Panc1 (cell line): ENCODE measurements at regions not wholly inside any gene's neighbourhood (a gene's known extent, or its start where the extent isn't known, plus 50 kb on each side); places are given as distances from the start of the nearest gene placed in this dataset.

ENCODE experiments used
- ATAC-seq: fragments of 200-7000 bp; cut with Tn5 transposase; 2 replicates; pipeline ENCODE4 v1.9.1; 2020; ENCODE audit warnings: mild to moderate bottlenecking, moderate library complexity
- BruUV-seq: library from RNA; stranded (reverse); fragments of 400-500 nt; replicated peaks from 2 replicates; lab custom pipeline; 2021; lab: Mats Ljungman, UMichigan
- CTCF ChIA-PET: fragments of 300-600 bp; sonication (Branson Sonifier 250); formaldehyde crosslinking; loops from one replicate; lab custom pipeline; 2022; ENCODE audit warnings: antibody characterized with exemption; lab: Charles Lee
- POLR2A ChIA-PET: fragments of 300-600 bp; sonication (Branson Sonifier 250); formaldehyde crosslinking; loops from one replicate; lab custom pipeline; 2022; ENCODE audit warnings: antibody characterized with exemption; lab: Charles Lee
- DNase-seq: peaks from one replicate; pipeline ENCODE4 v3.0.0-alpha.2; 2010; ENCODE audit warnings: low read depth, low spot score
- H3K27ac ChIP-seq: 2 replicates; pipeline ENCODE4 v1.5.1; 2011; ENCODE audit warnings: mild to moderate bottlenecking, low read length, inconsistent platforms
- H3K27me3 ChIP-seq: fragments of 200-500 bp; sonication (Bioruptor generic); 2 replicates; pipeline ENCODE4 v1.6.0; 2014; ENCODE audit warnings: low read length, inconsistent platforms; ENCODE audit not compliant: control insufficient read depth, insufficient read depth
- H3K36me3 ChIP-seq: fragments of 200-500 bp; sonication (Bioruptor generic); 2 replicates; pipeline ENCODE4 v1.5.1; 2014; ENCODE audit warnings: inconsistent platforms, mild to moderate bottlenecking, low read length, moderate library complexity; ENCODE audit not compliant: control insufficient read depth, insufficient read depth
- H3K4me1 ChIP-seq: 2 replicates; pipeline ENCODE4 v1.5.1; 2011; ENCODE audit warnings: inconsistent platforms, mild to moderate bottlenecking, low read length, moderate library complexity; ENCODE audit not compliant: control insufficient read depth, insufficient read depth
- H3K4me3 ChIP-seq, 2 experiments: 2 replicates each; pipeline ENCODE4 v1.5.1; 2011 to 2012; ENCODE audit warnings: low read depth in 2 of 2, low read length in 2 of 2, mild to moderate bottlenecking in 2 of 2, inconsistent platforms in 1 of 2, moderate library complexity in 1 of 2
- H3K9me3 ChIP-seq: fragments of 200-500 bp; sonication (Bioruptor generic); 2 replicates; pipeline ENCODE4 v1.5.1; 2014; ENCODE audit warnings: low read depth, mild to moderate bottlenecking, inconsistent platforms, low read length, moderate library complexity; ENCODE audit not compliant: control insufficient read depth, insufficient read depth
- POLR2AphosphoS5 ChIP-seq: IDR thresholded peaks from 2 replicates; pipeline ENCODE4 v1.6.1; 2012; ENCODE audit warnings: mild to moderate bottlenecking, low read depth, low read length, moderate library complexity
- SIN3A ChIP-seq: IDR thresholded peaks from 2 replicates; pipeline ENCODE4 v1.6.1; 2012; ENCODE audit warnings: low read depth, mild to moderate bottlenecking, low read length, moderate library complexity, borderline replicate concordance; ENCODE audit not compliant: insufficient read depth
- TCF7L2 ChIP-seq: IDR thresholded peaks from 2 replicates; pipeline ENCODE4 v1.6.1; 2011; ENCODE audit warnings: mild to moderate bottlenecking, low read depth, low read length, inconsistent platforms
- in situ Hi-C: cut with HindIII; loops from 2 replicates; pipeline ENCODE4 v1.10.0; 2016; ENCODE audit warnings: low sequenced_read_pairs, low pct_unique_long_range_greater_than_20kb
- intact Hi-C: fragments of 100-400 bp; cut with micrococcal nuclease; formaldehyde crosslinking; loops from one replicate; pipeline ENCODE4 v1.10.0; 2022; ENCODE audit not compliant: unreplicated experiment
- TF ChIP-seq, protein P1 (sequence below): fragments of 450-650 bp; IDR thresholded peaks from 2 replicates; pipeline ENCODE4 v1.5.1; 2017; ENCODE audit warnings: mild to moderate bottlenecking
- TF ChIP-seq, protein P2 (sequence below), 2 experiments: IDR thresholded peaks; 2 replicates each; pipeline ENCODE4 v1.6.1; 2011 to 2012; ENCODE audit warnings: low read depth in 2 of 2, control low read depth in 1 of 2, low read length in 1 of 2, mild to moderate bottlenecking in 1 of 2, moderate library complexity in 1 of 2; ENCODE audit not compliant: insufficient read depth in 1 of 2

DNA sequence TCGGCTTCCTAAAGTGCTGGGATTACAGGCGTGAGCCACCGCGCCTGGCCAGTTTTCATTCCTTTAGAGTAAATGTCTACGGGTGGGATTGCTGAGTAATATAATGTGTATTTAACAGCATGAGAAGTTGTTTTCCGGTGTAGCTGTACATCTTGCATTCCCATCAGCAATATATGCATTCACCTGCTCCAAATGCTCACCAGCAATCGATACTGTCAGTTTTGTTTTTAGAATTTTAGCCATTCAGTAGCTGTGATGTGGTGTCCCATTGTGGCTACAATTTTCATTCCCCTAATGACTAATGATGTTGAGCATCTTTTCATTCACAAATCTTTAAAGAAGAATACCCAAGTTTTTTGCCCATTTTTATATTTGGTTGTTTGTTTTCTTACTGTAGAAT lies 134.8 kb upstream of the RGMA start:
- intact Hi-C loops, result no loop called here
- no TSS peak for BruUV-seq
- no peaks in the 10 kb centered on the region for H3K9me3 ChIP-seq
- TF ChIP-seq TCF7L2, result no peak
- TF ChIP-seq, protein P1, sequence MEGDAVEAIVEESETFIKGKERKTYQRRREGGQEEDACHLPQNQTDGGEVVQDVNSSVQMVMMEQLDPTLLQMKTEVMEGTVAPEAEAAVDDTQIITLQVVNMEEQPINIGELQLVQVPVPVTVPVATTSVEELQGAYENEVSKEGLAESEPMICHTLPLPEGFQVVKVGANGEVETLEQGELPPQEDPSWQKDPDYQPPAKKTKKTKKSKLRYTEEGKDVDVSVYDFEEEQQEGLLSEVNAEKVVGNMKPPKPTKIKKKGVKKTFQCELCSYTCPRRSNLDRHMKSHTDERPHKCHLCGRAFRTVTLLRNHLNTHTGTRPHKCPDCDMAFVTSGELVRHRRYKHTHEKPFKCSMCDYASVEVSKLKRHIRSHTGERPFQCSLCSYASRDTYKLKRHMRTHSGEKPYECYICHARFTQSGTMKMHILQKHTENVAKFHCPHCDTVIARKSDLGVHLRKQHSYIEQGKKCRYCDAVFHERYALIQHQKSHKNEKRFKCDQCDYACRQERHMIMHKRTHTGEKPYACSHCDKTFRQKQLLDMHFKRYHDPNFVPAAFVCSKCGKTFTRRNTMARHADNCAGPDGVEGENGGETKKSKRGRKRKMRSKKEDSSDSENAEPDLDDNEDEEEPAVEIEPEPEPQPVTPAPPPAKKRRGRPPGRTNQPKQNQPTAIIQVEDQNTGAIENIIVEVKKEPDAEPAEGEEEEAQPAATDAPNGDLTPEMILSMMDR, result no peak
- TF ChIP-seq, protein P2, sequence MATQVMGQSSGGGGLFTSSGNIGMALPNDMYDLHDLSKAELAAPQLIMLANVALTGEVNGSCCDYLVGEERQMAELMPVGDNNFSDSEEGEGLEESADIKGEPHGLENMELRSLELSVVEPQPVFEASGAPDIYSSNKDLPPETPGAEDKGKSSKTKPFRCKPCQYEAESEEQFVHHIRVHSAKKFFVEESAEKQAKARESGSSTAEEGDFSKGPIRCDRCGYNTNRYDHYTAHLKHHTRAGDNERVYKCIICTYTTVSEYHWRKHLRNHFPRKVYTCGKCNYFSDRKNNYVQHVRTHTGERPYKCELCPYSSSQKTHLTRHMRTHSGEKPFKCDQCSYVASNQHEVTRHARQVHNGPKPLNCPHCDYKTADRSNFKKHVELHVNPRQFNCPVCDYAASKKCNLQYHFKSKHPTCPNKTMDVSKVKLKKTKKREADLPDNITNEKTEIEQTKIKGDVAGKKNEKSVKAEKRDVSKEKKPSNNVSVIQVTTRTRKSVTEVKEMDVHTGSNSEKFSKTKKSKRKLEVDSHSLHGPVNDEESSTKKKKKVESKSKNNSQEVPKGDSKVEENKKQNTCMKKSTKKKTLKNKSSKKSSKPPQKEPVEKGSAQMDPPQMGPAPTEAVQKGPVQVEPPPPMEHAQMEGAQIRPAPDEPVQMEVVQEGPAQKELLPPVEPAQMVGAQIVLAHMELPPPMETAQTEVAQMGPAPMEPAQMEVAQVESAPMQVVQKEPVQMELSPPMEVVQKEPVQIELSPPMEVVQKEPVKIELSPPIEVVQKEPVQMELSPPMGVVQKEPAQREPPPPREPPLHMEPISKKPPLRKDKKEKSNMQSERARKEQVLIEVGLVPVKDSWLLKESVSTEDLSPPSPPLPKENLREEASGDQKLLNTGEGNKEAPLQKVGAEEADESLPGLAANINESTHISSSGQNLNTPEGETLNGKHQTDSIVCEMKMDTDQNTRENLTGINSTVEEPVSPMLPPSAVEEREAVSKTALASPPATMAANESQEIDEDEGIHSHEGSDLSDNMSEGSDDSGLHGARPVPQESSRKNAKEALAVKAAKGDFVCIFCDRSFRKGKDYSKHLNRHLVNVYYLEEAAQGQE (IDR thresholded peaks at IDR 0.05; ENCODE audit: insufficient read depth in 1 of 2, low read depth in 2 of 2, low read length in 1 of 2), result no peak
- TF ChIP-seq SIN3A, result no peak
- no peak for TF ChIP-seq POLR2AphosphoS5
- H3K27ac ChIP-seq, result no peak overlapping the region
- DNase-seq (no peak), ATAC-seq (no peak)
- no peaks in the 10 kb centered on the region for H3K36me3 ChIP-seq
- H3K4me1 ChIP-seq, result no peaks in the 10 kb centered on the region
- ChIA-PET POLR2A (no interaction called here), CTCF (interaction anchor here (0.7 kb wide), 1 partner anchor 501 kb away, joined by 3 read pairs; no protein-coding TSS in a partner anchor)
- no peaks in the 10 kb centered on the region for H3K27me3 ChIP-seq
- in situ Hi-C loops, result no loop called here
- H3K4me3 ChIP-seq, result no peak overlapping the region

DNA sequence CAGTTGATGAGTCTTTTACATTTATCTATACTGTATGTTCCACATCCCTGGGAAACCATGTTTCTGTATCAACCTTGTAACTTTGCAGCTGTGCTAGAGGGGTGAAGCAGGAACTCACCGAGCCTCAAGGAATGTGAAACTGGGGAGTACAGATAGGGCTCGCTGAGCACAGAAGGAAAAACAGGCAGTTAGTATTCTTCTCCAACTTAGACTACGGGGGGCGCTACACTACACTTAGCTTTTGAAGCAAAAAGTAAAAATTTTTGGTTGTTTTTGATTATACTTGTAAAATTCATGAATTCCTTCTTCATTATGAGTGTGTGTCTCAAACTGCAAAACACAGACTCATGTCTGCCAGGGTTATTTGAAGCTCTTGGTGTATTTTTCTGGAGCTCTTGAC lies 132.7 kb upstream of the RGMA start:
- no peaks in the 10 kb centered on the region for H3K9me3 ChIP-seq
- no peak overlapping the region for H3K4me3 ChIP-seq
- no peaks in the 10 kb centered on the region for H3K36me3 ChIP-seq
- in situ Hi-C loops (no loop called here), intact Hi-C loops (no loop called here)
- no peaks in the 10 kb centered on the region for H3K4me1 ChIP-seq
- TF ChIP-seq, protein P1, result no peak
- TF ChIP-seq POLR2AphosphoS5 (no peak), TCF7L2 (no peak), SIN3A (no peak)
- TF ChIP-seq, protein P2 (IDR thresholded peaks at IDR 0.05; ENCODE audit: insufficient read depth in 1 of 2, low read depth in 2 of 2, low read length in 1 of 2), result no peak
- H3K27me3 ChIP-seq, result no peaks in the 10 kb centered on the region
- H3K27ac ChIP-seq, result no peak overlapping the region
- DNase-seq (no peak), ATAC-seq (no peak)
- BruUV-seq, result no TSS peak
- ChIA-PET POLR2A (no interaction called here), CTCF (no interaction called here)
